OCI-LY1 (cell line): ENCODE measurements at regions not wholly inside any gene's neighbourhood (a gene's known extent, or its start where the extent isn't known, plus 50 kb on each side); places are given as distances from the start of the nearest gene placed in this dataset.

Experiments used
- H2AFZ ChIP-seq: fragments of 200-600 bp; sonication (generic), shearing (Covaris generic); 2 replicates; pipeline ENCODE4 v1.6.0; 2014; ENCODE audit warnings: antibody characterized with exemption, mild to moderate bottlenecking, low read length
- H3F3A ChIP-seq: fragments of 200-600 bp; sonication (generic), shearing (Covaris generic); 2 replicates; pipeline ENCODE4 v1.6.0; 2014; ENCODE audit warnings: mild to moderate bottlenecking, antibody characterized with exemption, low read length, moderate library complexity; ENCODE audit not compliant: insufficient read depth
- H3K27ac ChIP-seq: fragments of 200-600 bp; sonication (generic); 2 replicates; pipeline ENCODE4 v1.5.1; 2014; ENCODE audit warnings: low read length, mixed run types, mild to moderate bottlenecking, low read depth; ENCODE audit not compliant: poor library complexity, severe bottlenecking
- H3K27me3 ChIP-seq: fragments of 200-600 bp; sonication (generic); 2 replicates; pipeline ENCODE4 v1.6.0; 2014; ENCODE audit warnings: antibody characterized with exemption, mild to moderate bottlenecking, low read length, moderate library complexity; ENCODE audit not compliant: insufficient read depth
- H3K36me3 ChIP-seq: fragments of 200-600 bp; sonication (generic); 2 replicates; pipeline ENCODE4 v1.6.1; 2014; ENCODE audit warnings: mild to moderate bottlenecking, antibody characterized with exemption, low read length, moderate library complexity, mixed read lengths; ENCODE audit not compliant: insufficient read depth
- H3K4me1 ChIP-seq: fragments of 200-600 bp; sonication (generic); 2 replicates; pipeline ENCODE4 v1.5.1; 2014; ENCODE audit warnings: mild to moderate bottlenecking, low read length, moderate library complexity; ENCODE audit not compliant: insufficient read depth, severe bottlenecking
- H3K4me2 ChIP-seq: fragments of 200-600 bp; sonication (generic), shearing (Covaris generic); 2 replicates; pipeline ENCODE4 v1.6.1; 2014; ENCODE audit warnings: low read length
- H3K4me3 ChIP-seq: fragments of 200-600 bp; sonication (generic); 2 replicates; pipeline ENCODE4 v1.5.1; 2014; ENCODE audit warnings: low read length, low read depth, mild to moderate bottlenecking, mixed read lengths; ENCODE audit not compliant: poor library complexity, severe bottlenecking
- H3K79me2 ChIP-seq: fragments of 200-600 bp; shearing (Covaris generic); 2 replicates; pipeline ENCODE4 v1.6.1; 2016; ENCODE audit warnings: mixed run types, low read length, mixed read lengths; ENCODE audit not compliant: insufficient read depth
- H3K9ac ChIP-seq: fragments of 200-600 bp; sonication (generic), shearing (Covaris generic); 2 replicates; pipeline ENCODE4 v1.6.1; 2014; ENCODE audit warnings: mild to moderate bottlenecking, low read length, mixed read lengths
- H3K9me2 ChIP-seq: fragments of 200-600 bp; sonication (generic), shearing (Covaris generic); 2 replicates; pipeline ENCODE4 v1.6.1; 2014; ENCODE audit warnings: low read depth, mild to moderate bottlenecking, low read length, mixed read lengths
- H3K9me3 ChIP-seq: fragments of 200-600 bp; shearing (Covaris generic); 2 replicates; pipeline ENCODE4 v1.6.1; 2014; ENCODE audit warnings: low read length, mixed read lengths
- H4K20me1 ChIP-seq: fragments of 200-600 bp; sonication (generic), shearing (Covaris generic); 2 replicates; pipeline ENCODE4 v1.6.0; 2016; ENCODE audit warnings: mild to moderate bottlenecking, low read length; ENCODE audit not compliant: insufficient read depth
- CTCF ChIP-seq: fragments of 200-600 bp; sonication (generic), shearing (Covaris generic); IDR thresholded peaks from 2 replicates; pipeline ENCODE4 v1.5.1; 2017; ENCODE audit warnings: mild to moderate bottlenecking, antibody characterized with exemption, low read length, moderate library complexity, mixed read lengths
- EZH2 ChIP-seq: fragments of 200-600 bp; sonication (generic), shearing (Covaris generic); IDR thresholded peaks from 2 replicates; pipeline ENCODE4 v1.8.0; 2017; ENCODE audit warnings: borderline replicate concordance, mixed run types, mild to moderate bottlenecking, antibody characterized with exemption, low read length, moderate library complexity, mixed read lengths

- Histone ChIP-seq H3K4me3 (no peak overlapping the region), H3K27ac (no peak overlapping the region), H3K9me2 (no peaks in the 10 kb centered on the region; the same call in 1 of the 2 replicates), H3K4me2 (no peak overlapping the region), H3K9me3 (no peaks in the 10 kb centered on the region), H4K20me1 (no peaks in the 10 kb centered on the region), H3K36me3 (no peaks in the 10 kb centered on the region), H3K79me2 (no peaks in the 10 kb centered on the region), H3K4me1 (peaks cover 8% of the 10 kb centered on the region), H3K9ac (no peak overlapping the region), H3F3A (no peaks in the 10 kb centered on the region), H3K27me3 (no peaks in the 10 kb centered on the region), H2AFZ (no peak overlapping the region)
- TF ChIP-seq EZH2 = no peak
- TF ChIP-seq CTCF = no peak
Measured at GRCh38 chr14:40685764-40686163, 920.9 kb upstream of the LRFN5 start.

- H3F3A ChIP-seq = no peaks in the 10 kb centered on the region
- no peaks in the 10 kb centered on the region for H4K20me1 ChIP-seq
- H3K9ac ChIP-seq = no peak overlapping the region
- no peaks in the 10 kb centered on the region; the same call in 1 of the 2 replicates for H3K9me2 ChIP-seq
- H3K27me3 ChIP-seq = no peaks in the 10 kb centered on the region
- H3K4me1 ChIP-seq = peaks cover 8% of the 10 kb centered on the region
- H3K9me3 ChIP-seq = no peaks in the 10 kb centered on the region
- TF ChIP-seq EZH2 = no peak
- TF ChIP-seq CTCF = no peak
- no peak overlapping the region for H3K4me2 ChIP-seq
- no peak overlapping the region for H3K4me3 ChIP-seq
- no peak overlapping the region for H3K27ac ChIP-seq
- no peaks in the 10 kb centered on the region for H3K79me2 ChIP-seq
- H3K36me3 ChIP-seq = no peaks in the 10 kb centered on the region
- H2AFZ ChIP-seq = peak overlapping the region; percentile 20; the same call in 1 of the 2 replicates
Measured at GRCh38 chr14:40684328-40684727, 922.3 kb upstream of the LRFN5 start.

- Histone ChIP-seq H3K4me2 (no peak overlapping the region), H3K36me3 (no peaks in the 10 kb centered on the region)
Measured at GRCh38 chr14:40682131-40682913, 924.4 kb upstream of the LRFN5 start.

More at GRCh38 chr14:40682131-40682913, 924.4 kb upstream of the LRFN5 start:
- H2AFZ ChIP-seq = peak overlapping the region; percentile 82
- no peaks in the 10 kb centered on the region for H3K27me3 ChIP-seq
- no peaks in the 10 kb centered on the region for H3K79me2 ChIP-seq
- no peaks in the 10 kb centered on the region; the same call in 1 of the 2 replicates for H3F3A ChIP-seq
- no peak overlapping the region for H3K9ac ChIP-seq
- H3K4me1 ChIP-seq = peaks cover 8% of the 10 kb centered on the region
- H3K27ac ChIP-seq = no peak overlapping the region
- H3K9me2 ChIP-seq = no peaks in the 10 kb centered on the region; the same call in 1 of the 2 replicates
- no peak overlapping the region for H3K4me3 ChIP-seq
- no peaks in the 10 kb centered on the region for H3K9me3 ChIP-seq
- TF ChIP-seq EZH2 = no peak
- no peak for TF ChIP-seq CTCF
- no peaks in the 10 kb centered on the region for H4K20me1 ChIP-seq
